GM10266 (cell line): ENCODE measurements at regions not wholly inside any gene's neighbourhood (a gene's known extent, or its start where the extent isn't known, plus 50 kb on each side); places are given as distances from the start of the nearest gene placed in this dataset.

Experiments
- DNase-seq: peaks from one replicate; pipeline ENCODE4 v3.0.0; 2012; ENCODE audit errors: extremely low spot score
- TF ChIP-seq, protein P1 (sequence below): IDR thresholded peaks from 2 replicates; pipeline ENCODE4 v1.5.1; 2012; ENCODE audit warnings: mild to moderate bottlenecking, low read depth; ENCODE audit not compliant: control insufficient read depth, insufficient read depth; ENCODE audit errors: missing control alignments

DNA sequence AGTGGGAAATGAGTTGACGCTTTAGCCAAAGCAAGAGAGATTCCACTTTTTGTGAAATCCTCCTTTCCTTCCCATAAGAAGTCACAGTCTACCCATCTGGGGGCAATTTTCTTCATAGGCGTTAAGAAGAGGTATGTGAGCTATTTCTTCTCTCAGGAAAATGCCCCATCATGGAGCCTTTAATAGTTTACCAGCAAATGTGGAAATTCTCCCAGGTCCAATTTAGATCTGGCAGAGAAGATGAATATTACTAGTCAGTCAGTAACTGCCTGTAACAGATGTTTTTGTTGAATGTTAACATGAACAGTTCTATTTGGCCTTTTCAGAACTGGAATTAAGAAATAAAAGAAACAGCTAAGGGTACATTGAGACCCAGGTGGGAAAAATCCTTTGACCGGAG, 156.4 kb upstream of the RFX3 start:
- DNase-seq, result no peak
- TF ChIP-seq, protein P1, sequence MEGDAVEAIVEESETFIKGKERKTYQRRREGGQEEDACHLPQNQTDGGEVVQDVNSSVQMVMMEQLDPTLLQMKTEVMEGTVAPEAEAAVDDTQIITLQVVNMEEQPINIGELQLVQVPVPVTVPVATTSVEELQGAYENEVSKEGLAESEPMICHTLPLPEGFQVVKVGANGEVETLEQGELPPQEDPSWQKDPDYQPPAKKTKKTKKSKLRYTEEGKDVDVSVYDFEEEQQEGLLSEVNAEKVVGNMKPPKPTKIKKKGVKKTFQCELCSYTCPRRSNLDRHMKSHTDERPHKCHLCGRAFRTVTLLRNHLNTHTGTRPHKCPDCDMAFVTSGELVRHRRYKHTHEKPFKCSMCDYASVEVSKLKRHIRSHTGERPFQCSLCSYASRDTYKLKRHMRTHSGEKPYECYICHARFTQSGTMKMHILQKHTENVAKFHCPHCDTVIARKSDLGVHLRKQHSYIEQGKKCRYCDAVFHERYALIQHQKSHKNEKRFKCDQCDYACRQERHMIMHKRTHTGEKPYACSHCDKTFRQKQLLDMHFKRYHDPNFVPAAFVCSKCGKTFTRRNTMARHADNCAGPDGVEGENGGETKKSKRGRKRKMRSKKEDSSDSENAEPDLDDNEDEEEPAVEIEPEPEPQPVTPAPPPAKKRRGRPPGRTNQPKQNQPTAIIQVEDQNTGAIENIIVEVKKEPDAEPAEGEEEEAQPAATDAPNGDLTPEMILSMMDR, result no peak

DNA sequence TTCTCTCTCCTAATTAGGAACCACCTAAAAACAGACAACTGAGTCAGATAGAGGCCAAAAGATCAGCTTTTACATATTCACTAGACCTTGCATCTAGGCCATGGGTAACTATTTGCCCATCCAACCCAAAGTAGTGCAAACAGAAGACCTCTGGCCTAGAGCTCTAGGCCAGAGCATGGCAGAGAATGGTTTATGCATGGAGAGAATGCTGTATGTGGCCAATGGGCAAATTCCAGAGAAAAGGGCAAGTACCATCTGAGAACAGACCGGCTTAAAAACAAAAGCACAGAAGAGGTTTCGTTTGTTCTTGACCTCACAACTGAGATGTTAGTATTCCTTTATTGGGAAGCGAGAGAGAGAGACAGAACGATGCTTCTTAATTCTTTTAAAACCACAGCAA, 151.7 kb upstream of the RFX3 start:
- DNase-seq, result no peak
- TF ChIP-seq, protein P1, result no peak

DNA sequence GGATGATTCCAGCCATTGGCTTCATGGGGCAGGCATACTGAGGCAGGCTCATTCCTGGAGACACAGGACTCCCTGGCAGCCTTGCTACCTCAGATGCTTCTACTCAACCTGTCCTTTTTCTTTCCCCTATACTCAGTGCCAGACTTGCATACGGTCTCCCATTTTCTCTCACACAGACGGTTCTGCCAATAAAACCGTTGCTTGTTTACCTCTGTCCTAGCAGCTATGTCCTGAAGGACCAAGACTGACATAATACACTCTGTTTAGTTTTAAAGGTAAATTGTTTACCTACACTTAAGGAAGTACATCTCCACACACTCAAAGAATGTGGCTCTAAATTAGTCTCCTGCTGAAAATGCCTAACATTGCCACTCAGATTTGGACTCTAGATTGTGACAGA, 151.0 kb upstream of the RFX3 start:
- TF ChIP-seq, protein P1, result no peak
- no peak for DNase-seq

DNA sequence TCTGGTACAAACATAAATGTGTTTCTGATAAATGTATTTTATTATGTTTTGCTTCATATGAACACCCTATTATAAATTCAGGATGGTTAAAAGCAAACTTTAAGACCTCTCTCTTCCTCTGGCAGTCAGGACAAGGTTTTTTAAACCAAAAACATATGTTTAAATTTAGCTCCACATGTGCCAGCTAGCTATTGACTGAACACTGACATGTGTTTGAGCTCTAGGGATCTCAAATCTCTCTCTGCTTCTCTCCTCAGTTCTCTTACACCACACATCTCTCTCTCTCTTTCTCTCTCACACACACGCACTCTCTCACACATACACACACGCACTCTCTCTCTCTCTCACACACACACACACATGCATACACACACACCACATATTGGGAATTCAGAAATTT, 150.1 kb upstream of the RFX3 start:
- DNase-seq, result no peak
- TF ChIP-seq, protein P1, result no peak

DNA sequence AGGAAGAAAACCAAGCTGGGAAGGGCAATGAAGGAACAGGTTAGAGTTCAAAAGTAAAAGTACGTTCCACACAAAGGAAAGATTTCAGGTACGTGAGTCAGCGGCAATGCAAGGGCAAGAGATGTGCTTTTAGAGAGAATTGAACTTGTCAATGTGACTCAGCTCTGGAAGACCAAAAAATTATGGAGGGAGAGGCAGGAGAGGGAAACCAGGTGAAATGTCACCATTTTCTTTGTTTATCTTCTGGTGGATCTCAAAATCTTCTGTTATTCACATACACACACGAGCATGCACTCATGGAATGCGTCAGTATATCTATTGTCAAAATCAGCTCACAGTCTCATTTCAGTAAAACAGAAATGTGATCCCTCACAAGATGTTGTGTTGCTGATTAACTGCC, 148.8 kb upstream of the RFX3 start:
- DNase-seq, result no peak
- TF ChIP-seq, protein P1, result no peak

DNA sequence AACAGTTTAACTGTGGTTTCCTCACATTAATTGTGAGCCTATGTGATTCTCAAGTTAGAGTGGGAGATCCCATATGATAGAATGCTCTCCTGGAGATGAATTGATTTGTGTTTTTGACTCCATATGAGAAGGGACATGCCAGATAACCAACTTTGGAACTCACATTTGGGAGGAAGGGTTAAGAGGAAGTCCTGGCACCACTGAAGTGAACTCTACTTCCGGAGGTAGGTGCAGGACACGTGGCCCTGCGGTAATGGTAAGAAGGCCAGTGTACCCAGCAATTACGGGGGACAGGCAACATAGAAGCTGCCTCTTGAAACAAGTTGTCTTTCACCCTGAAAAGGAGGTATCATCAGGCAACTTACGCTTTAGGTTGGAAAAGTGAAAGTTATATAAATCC, 146.6 kb upstream of the RFX3 start:
- TF ChIP-seq, protein P1, result no peak
- DNase-seq, result no peak

DNA sequence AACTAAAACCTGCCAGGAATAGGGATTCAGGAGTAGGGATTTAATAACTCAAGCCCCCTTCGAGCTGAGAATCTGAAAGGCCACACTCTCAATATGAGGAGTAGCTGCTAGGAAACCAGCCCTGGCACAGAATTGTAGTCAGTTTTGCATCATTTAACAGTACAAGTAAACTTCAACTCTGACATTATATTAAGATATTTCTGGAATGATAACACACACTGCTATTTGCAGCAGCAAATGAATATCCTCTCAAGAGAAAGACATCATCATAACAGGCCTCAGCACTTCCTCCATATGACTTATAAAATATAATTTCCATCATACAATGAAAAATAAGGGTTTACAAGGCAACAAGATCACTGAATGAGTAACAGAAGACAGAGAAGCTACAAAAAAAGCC, 138.2 kb upstream of the RFX3 start:
- TF ChIP-seq, protein P1, result no peak
- DNase-seq, result no peak
